A549 (cell line): ENCODE measurements at regions not wholly inside any gene's neighbourhood (a gene's known extent, or its start where the extent isn't known, plus 50 kb on each side); places are given as distances from the start of the nearest gene placed in this dataset.
"Not testable (repeated sequence)": the region's sequence is repeated elsewhere in the genome, so short reads cannot be mapped to it uniquely, and the experiment has no call there.

Experiments
- ATAC-seq, 2 experiments: fragments of 200-7000 bp in 1 of 2; fragments of >200 bp in 1 of 2; cut with Nextera tagmentation in 1 of 2; cut with Tn5 transposase in 1 of 2; 3 replicates each; pipeline versions ENCODE4 v1.8.0 to v1.9.1; 2018 to 2020; ENCODE audit warnings: mild to moderate bottlenecking in 1 of 2, moderate library complexity in 1 of 2
- CTCF ChIA-PET: fragments of 300-600 bp; sonication (Branson Sonifier 250); formaldehyde crosslinking; extraction: SDS; loops from one replicate; lab custom pipeline; 2021; ENCODE audit warnings: antibody characterized with exemption, inconsistent platforms; lab: Yijun Ruan, JAX
- POLR2A ChIA-PET: fragments of 350-600 bp; formaldehyde crosslinking; extraction: SDS; loops from one replicate; lab custom pipeline; 2021; ENCODE audit warnings: antibody characterized with exemption, inconsistent platforms; lab: Yijun Ruan, JAX
- DNase-seq, 2 experiments: peaks; one replicate each; pipeline versions ENCODE4 v3.0.0 to v3.0.0-alpha.2; 2011 to 2016; ENCODE audit warnings: low read depth in 1 of 2, low spot score in 1 of 2
- FAIRE-seq: peaks from 2 replicates; lab custom pipeline; 2011; peaks lifted over from hg19 to GRCh38; lab: Jason Lieb, UNC
- H3K27ac ChIP-seq, 2 experiments: fragments of >200 bp; sonication (Bioruptor Twin); formaldehyde crosslinking; 3 replicates each; pipeline ENCODE4 v1.5.1; 2016 to 2017
- H3K4me1 ChIP-seq: fragments of >200 bp; sonication (Bioruptor Twin); formaldehyde crosslinking; 3 replicates; pipeline ENCODE4 v1.6.1; 2016
- H3K4me2 ChIP-seq: fragments of >200 bp; sonication (Bioruptor Twin); formaldehyde crosslinking; 3 replicates; pipeline ENCODE4 v1.6.1; 2016
- H3K4me3 ChIP-seq: fragments of >200 bp; sonication (Bioruptor Twin); formaldehyde crosslinking; 3 replicates; pipeline ENCODE4 v1.5.1; 2016
- H3K9me3 ChIP-seq: fragments of >200 bp; sonication (Bioruptor Twin); formaldehyde crosslinking; 3 replicates; pipeline ENCODE4 v1.6.1; 2016
- EHF ChIP-seq: fragments of 250-450 bp; sonication (Bioruptor Pico); IDR thresholded peaks from 2 replicates; pipeline ENCODE4 v1.5.0; 2020; ENCODE audit warnings: mild to moderate bottlenecking
- EHMT2 ChIP-seq: fragments of 200-600 bp; sonication (generic); IDR thresholded peaks from 2 replicates; pipeline ENCODE4 v1.6.1; 2016; ENCODE audit warnings: antibody characterized with exemption, low read depth, mild to moderate bottlenecking, moderate library complexity
- FOSB ChIP-seq: fragments of 250-450 bp; sonication (Bioruptor Pico); IDR thresholded peaks from 2 replicates; pipeline ENCODE4 v1.5.0; 2020; ENCODE audit warnings: mild to moderate bottlenecking, moderate library complexity
- HOXB5 ChIP-seq: fragments of 250-450 bp; sonication (Bioruptor Pico); IDR thresholded peaks from 2 replicates; pipeline ENCODE4 v1.5.0; 2020; ENCODE audit warnings: mild to moderate bottlenecking, moderate library complexity
- MAFK ChIP-seq: fragments of 450-650 bp; IDR thresholded peaks from 2 replicates; pipeline ENCODE4 v1.6.1; 2014; ENCODE audit not compliant: partially characterized antibody
- MAZ ChIP-seq: fragments of 150-350 bp; IDR thresholded peaks from 2 replicates; pipeline ENCODE4 v1.6.1; 2014; ENCODE audit warnings: antibody characterized with exemption, low read depth, low read length, borderline replicate concordance
- PHF8 ChIP-seq: fragments of 200-600 bp; sonication (generic); IDR thresholded peaks from 2 replicates; pipeline ENCODE4 v1.6.1; 2016; ENCODE audit warnings: low read depth, mild to moderate bottlenecking, antibody characterized with exemption, moderate library complexity, borderline replicate concordance
- POLR2A ChIP-seq: IDR thresholded peaks from 2 replicates; pipeline ENCODE4 v1.6.1; 2012; ENCODE audit warnings: mild to moderate bottlenecking, low read length
- RFX5 ChIP-seq: fragments of 450-650 bp; IDR thresholded peaks from 2 replicates; pipeline ENCODE4 v1.7.1; 2014; ENCODE audit warnings: antibody characterized with exemption, mild to moderate bottlenecking, moderate library complexity
- RNF2 ChIP-seq: fragments of 200-600 bp; sonication (generic); IDR thresholded peaks from 2 replicates; pipeline ENCODE4 v1.6.1; 2016; ENCODE audit warnings: low read depth, mild to moderate bottlenecking, antibody characterized with exemption, moderate library complexity, borderline replicate concordance
- ZC3H11A ChIP-seq: fragments of 450-650 bp; IDR thresholded peaks from 2 replicates; pipeline ENCODE4 v1.6.1; 2014; ENCODE audit warnings: antibody characterized with exemption, mild to moderate bottlenecking
- ZFP36 ChIP-seq: fragments of 450-650 bp; IDR thresholded peaks from 2 replicates; pipeline ENCODE4 v1.6.1; 2014; ENCODE audit warnings: borderline replicate concordance; ENCODE audit not compliant: partially characterized antibody
- ZSCAN20 ChIP-seq: fragments of 250-450 bp; sonication (Bioruptor Pico); IDR thresholded peaks from 2 replicates; pipeline ENCODE4 v1.8.0; 2022; ENCODE audit warnings: mild to moderate bottlenecking, moderate library complexity
- WGBS: methylation state at CpG from one replicate; pipeline ENCODE4 v1.1.6; 2017; ENCODE audit errors: missing lambda C conversion rate; 5-methylcytosine and 5-hydroxymethylcytosine counted together
- TF ChIP-seq, protein P1 (sequence below): fragments of 250-450 bp; sonication (Bioruptor Pico); IDR thresholded peaks from 2 replicates; pipeline ENCODE4 v1.5.0; 2021; ENCODE audit warnings: mild to moderate bottlenecking, moderate library complexity, borderline replicate concordance
- TF ChIP-seq, protein P2 (sequence below): fragments of >200 bp; sonication (Bioruptor Twin); formaldehyde crosslinking; IDR thresholded peaks from 3 replicates; pipeline ENCODE4 v1.6.1; 2016
- TF ChIP-seq, protein P3 (sequence below): fragments of 250-450 bp; sonication (Bioruptor Pico); IDR thresholded peaks from 2 replicates; pipeline ENCODE4 v1.5.0; 2020; ENCODE audit warnings: low read depth, mild to moderate bottlenecking, moderate library complexity

DNA sequence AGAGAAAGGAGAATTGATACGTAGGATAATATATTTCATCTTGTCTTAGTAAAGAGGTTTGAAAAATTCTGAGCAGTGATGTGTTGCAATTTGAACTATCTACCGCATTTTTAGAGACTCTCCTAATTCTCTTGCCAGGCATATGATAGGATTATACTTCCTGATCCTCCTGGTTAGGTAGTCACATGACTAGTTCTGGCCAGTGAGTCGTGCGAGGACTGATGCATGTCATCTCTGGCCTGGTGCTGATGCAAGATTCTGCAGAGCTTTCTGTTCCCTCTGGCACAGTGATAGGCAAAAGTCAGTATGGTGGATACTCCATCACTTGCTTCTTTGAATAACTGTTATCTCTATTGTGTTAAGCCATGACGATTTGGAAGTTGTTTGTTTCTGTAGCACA is 277.6 kb upstream of the NAALADL2 start (continued):
- TF ChIP-seq, protein P1, sequence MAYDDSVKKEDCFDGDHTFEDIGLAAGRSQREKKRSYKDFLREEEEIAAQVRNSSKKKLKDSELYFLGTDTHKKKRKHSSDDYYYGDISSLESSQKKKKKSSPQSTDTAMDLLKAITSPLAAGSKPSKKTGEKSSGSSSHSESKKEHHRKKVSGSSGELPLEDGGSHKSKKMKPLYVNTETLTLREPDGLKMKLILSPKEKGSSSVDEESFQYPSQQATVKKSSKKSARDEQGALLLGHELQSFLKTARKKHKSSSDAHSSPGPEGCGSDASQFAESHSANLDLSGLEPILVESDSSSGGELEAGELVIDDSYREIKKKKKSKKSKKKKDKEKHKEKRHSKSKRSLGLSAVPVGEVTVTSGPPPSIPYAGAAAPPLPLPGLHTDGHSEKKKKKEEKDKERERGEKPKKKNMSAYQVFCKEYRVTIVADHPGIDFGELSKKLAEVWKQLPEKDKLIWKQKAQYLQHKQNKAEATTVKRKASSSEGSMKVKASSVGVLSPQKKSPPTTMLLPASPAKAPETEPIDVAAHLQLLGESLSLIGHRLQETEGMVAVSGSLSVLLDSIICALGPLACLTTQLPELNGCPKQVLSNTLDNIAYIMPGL (CRISPR knock-in tag), result no peak
- no peak for TF ChIP-seq PHF8
- TF ChIP-seq, all 56 proteins: peak for 0

DNA sequence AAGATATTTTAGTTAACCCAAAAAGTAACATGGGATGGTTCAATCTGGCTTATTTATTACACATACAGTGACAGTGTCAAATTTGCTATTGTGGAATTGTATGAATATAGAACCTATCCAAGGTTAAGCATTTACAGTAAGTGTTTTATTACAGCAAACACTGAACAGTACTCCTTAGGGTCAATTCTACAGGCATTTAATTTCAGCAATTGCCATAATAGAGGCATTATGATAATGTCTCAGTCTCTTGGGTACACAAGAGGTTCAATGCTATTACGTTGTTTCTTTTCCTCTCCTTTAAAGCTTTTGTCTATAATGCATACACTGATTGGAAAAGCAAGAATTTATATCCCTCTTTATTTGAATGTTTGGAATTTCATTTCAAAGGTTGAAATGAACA is 275.7 kb upstream of the NAALADL2 start:
- ChIA-PET CTCF (no interaction called here), POLR2A (no interaction called here)
- no peak overlapping the region for H3K27ac ChIP-seq
- DNase-seq (no peak), ATAC-seq (no peak), FAIRE-seq (no peak)
- H3K4me1 ChIP-seq, result no peaks in the 10 kb centered on the region
- no peak for TF ChIP-seq RFX5
- no peak for TF ChIP-seq EHF (CRISPR knock-in tag)
- TF ChIP-seq FOSB (CRISPR knock-in tag), result no peak
- TF ChIP-seq, protein P2, sequence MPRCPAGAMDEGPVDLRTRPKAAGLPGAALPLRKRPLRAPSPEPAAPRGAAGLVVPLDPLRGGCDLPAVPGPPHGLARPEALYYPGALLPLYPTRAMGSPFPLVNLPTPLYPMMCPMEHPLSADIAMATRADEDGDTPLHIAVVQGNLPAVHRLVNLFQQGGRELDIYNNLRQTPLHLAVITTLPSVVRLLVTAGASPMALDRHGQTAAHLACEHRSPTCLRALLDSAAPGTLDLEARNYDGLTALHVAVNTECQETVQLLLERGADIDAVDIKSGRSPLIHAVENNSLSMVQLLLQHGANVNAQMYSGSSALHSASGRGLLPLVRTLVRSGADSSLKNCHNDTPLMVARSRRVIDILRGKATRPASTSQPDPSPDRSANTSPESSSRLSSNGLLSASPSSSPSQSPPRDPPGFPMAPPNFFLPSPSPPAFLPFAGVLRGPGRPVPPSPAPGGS, result no peak
- TF ChIP-seq MAZ, result no peak
- TF ChIP-seq, protein P1 (CRISPR knock-in tag), result no peak
- no peak overlapping the region for H3K4me3 ChIP-seq
- WGBS, result 14% methylated on average over 1 of the region's 1 CpG
- no peak overlapping the region for H3K4me2 ChIP-seq
- H3K9me3 ChIP-seq, result no peaks in the 10 kb centered on the region

DNA sequence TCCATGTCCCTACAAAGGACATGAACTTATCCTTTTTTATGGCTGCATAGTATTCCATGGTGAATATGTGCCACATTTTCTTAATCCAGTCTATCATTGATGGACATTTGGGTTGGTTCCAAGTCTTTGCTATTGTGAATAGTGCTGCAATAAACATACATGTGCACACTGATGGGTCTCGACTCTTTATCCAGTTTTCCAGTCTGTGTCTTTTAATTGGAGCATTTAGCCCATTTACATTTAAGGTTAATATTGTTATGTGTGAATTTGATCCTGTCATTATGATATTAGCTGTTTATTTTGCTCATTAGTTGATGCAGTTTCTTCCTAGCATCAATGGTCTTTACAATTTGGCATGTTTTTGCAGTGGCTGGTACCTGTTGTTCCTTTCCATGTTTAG is 272.0 kb upstream of the NAALADL2 start:
- POLR2A ChIA-PET, DNase-seq, H3K4me3 ChIP-seq, H3K4me2 ChIP-seq, H3K9me3 ChIP-seq, H3K4me1 ChIP-seq, H3K27ac ChIP-seq, ATAC-seq, CTCF ChIA-PET, FAIRE-seq: not testable (repeated sequence)
- WGBS, result 19% methylated on average over 1 of the region's 1 CpG

DNA sequence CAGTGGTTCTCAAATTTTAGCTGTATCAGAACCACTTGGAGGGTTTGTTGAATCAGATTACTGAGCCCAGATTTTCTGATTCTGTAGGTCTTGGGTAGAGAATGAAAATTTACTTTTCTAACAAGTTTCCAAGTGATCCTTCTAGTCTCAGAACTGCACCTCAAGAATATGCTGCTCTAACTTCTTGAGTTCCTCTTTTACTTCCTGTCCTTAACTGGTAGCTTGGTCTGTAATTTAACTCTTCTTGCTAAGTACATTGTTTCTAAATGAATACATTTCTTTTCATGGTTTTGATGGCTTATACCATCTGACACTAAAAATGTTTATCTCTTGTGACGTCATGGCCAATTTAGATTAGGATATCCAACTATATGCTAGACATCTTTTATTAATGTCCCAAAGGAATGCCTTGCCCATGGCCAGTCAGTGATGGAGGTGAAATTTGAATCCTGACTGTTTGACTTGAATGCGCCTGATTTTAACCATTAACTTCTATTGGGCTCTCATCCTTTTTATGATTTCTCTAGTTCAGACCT is 262.6 kb upstream of the NAALADL2 start:
- TF ChIP-seq POLR2A, result no peak
- no peak overlapping the region for H3K27ac ChIP-seq
- FAIRE-seq (no peak), DNase-seq (no peak), ATAC-seq (no peak)
- H3K4me2 ChIP-seq, result no peak overlapping the region
- H3K4me3 ChIP-seq, result no peak overlapping the region
- ChIA-PET CTCF (no interaction called here), POLR2A (no interaction called here)
- 49% methylated on average over 2 of the region's 2 CpGs for WGBS
- H3K9me3 ChIP-seq, result no peaks in the 10 kb centered on the region
- H3K4me1 ChIP-seq, result no peaks in the 10 kb centered on the region

DNA sequence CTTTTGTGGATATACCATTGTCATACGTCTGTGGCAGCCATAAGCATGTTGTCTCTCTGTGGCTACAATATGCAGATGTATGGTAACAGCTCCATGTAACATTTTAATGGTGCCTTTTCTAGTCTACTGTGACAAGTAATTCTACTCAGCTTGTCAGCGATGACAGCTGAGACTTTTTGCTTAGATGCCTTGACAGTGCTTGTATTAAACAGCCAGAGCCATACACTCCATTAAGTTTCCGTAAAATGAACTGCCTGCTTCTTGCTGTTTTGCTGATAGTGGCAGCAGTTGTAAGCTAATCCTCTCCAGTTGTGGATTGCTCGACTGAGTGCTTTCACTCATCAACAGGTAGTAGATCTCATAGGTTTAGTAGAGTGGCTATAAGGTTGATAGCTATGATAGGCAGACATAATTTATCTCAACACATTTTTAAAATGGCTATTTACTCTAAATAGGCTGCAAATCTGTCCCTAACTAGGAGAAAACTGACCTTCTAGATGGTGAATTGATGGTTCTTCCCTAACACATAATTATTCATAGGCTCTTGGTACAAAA is 260.2 kb upstream of the NAALADL2 start:
- no peak overlapping the region for H3K4me3 ChIP-seq
- POLR2A ChIA-PET, result no interaction called here
- DNase-seq (no peak), FAIRE-seq (no peak), ATAC-seq (no peak)
- no peak overlapping the region for H3K4me2 ChIP-seq
- H3K9me3 ChIP-seq, result no peaks in the 10 kb centered on the region
- no peak overlapping the region for H3K27ac ChIP-seq
- TF ChIP-seq RNF2 (no peak), EHF (CRISPR knock-in tag) (no peak), EHMT2 (no peak), MAFK (no peak), ZFP36 (no peak), FOSB (CRISPR knock-in tag) (no peak), ZSCAN20 (CRISPR knock-in tag) (no peak), HOXB5 (CRISPR knock-in tag) (no peak), ZC3H11A (no peak), MAZ (no peak)
- TF ChIP-seq, protein P1 (CRISPR knock-in tag), result no peak
- TF ChIP-seq, protein P3, sequence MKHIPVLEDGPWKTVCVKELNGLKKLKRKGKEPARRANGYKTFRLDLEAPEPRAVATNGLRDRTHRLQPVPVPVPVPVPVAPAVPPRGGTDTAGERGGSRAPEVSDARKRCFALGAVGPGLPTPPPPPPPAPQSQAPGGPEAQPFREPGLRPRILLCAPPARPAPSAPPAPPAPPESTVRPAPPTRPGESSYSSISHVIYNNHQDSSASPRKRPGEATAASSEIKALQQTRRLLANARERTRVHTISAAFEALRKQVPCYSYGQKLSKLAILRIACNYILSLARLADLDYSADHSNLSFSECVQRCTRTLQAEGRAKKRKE (CRISPR knock-in tag), result no peak
- CTCF ChIA-PET, result no interaction called here
- 45% methylated on average over 4 of the region's 4 CpGs for WGBS
- H3K4me1 ChIP-seq, result no peaks in the 10 kb centered on the region
